ENCODE measurements at regions not wholly inside any gene's neighbourhood (a gene's known extent, or its start where the extent isn't known, plus 50 kb on each side); places are given as distances from the start of the nearest gene placed in this dataset.

DNA sequence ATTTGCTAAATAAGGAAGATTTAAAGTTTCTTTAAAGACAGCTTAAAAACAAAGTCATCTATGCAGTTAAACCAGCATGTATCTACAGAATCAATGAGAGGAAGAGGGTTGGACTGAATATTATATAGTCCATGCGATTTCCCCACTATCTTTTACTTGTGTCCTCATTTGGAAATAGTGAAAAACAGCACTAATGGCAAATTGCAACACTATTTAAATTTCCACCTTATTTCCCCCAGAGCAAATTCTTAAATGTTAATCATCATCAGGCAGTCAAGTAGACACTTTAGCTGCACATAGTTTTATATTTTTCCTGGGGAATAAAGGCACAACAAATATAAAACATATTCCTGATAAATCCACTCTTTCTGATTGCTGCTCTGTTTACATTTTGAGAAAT is 114.6 kb downstream of the LCA5 start:
- in situ Hi-C loops (cut with MboI; ENCODE audit: low sequenced_read_pairs, unreplicated experiment) = no loop called here
- TF ChIP-seq, protein P1, sequence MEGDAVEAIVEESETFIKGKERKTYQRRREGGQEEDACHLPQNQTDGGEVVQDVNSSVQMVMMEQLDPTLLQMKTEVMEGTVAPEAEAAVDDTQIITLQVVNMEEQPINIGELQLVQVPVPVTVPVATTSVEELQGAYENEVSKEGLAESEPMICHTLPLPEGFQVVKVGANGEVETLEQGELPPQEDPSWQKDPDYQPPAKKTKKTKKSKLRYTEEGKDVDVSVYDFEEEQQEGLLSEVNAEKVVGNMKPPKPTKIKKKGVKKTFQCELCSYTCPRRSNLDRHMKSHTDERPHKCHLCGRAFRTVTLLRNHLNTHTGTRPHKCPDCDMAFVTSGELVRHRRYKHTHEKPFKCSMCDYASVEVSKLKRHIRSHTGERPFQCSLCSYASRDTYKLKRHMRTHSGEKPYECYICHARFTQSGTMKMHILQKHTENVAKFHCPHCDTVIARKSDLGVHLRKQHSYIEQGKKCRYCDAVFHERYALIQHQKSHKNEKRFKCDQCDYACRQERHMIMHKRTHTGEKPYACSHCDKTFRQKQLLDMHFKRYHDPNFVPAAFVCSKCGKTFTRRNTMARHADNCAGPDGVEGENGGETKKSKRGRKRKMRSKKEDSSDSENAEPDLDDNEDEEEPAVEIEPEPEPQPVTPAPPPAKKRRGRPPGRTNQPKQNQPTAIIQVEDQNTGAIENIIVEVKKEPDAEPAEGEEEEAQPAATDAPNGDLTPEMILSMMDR (IDR thresholded peaks at IDR 0.05; ENCODE audit: borderline replicate concordance, control extremely low read depth, extremely low read depth, insufficient read depth, missing control alignments) = no peak
- no peak for DNase-seq (ENCODE audit: low spot score)

DNA sequence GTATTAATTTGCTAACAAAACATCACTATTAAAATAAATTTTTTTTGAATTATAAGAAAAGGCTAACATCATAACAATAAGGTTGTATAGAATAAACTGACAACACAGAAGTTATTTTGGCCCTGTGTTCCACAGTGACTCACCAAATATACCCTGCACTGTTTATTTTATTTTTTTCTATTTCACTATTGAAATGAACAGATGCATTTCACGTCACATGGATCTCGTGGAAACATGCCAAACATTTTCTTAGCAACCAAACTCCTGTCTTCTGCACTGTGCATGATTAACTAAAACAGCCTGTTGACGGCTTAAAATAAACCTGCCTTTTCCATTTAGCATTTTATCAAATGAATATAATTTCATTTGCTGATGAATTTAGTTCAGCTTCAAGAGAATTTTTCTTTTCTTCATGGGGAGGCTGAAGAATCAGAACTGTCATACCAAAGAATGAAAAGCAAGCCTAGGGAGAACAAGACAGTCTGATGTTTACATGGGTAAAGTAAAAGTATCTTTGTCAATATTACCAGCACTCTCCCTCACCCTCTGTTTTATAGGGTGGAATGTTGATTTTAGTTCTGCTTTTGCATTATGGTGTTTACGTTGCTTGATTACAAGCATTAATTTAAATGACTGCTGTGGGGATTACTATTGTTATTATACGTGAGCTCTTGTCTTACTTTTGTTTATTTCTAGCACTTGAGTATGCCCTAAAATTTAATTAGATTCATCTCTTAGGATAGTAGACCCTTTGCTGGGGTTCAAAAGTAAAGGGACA is 115.3 kb downstream of the LCA5 start:
- in situ Hi-C loops (cut with MboI; ENCODE audit: low sequenced_read_pairs, unreplicated experiment) = no loop called here
- TF ChIP-seq, protein P1 (IDR thresholded peaks at IDR 0.05; ENCODE audit: borderline replicate concordance, control extremely low read depth, extremely low read depth, insufficient read depth, missing control alignments) = no peak
- no peak for DNase-seq (ENCODE audit: low spot score)

DNA sequence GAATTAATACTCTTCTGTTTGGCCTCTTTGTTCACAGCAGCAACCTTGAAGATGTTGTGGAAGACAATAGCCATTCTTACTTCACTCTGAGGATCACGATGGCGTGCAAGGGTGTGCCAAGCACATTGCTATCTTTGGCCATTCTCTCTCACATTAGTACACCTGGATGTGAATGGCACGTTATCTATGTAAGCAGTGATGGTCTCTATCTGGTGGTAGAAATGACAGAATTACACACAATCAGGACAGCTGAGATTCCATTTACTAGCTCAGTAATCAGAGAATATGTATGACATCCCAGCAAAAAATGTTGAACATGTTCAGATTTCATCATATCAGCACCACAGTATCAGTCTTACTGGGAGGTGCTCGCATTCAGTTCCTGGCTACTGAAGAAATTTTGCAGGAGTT is 116.2 kb downstream of the LCA5 start:
- in situ Hi-C loops (cut with MboI; ENCODE audit: low sequenced_read_pairs, unreplicated experiment) = no loop called here
- no peak for DNase-seq (ENCODE audit: low spot score)
- TF ChIP-seq, protein P1 (IDR thresholded peaks at IDR 0.05; ENCODE audit: borderline replicate concordance, control extremely low read depth, extremely low read depth, insufficient read depth, missing control alignments) = no peak

DNA sequence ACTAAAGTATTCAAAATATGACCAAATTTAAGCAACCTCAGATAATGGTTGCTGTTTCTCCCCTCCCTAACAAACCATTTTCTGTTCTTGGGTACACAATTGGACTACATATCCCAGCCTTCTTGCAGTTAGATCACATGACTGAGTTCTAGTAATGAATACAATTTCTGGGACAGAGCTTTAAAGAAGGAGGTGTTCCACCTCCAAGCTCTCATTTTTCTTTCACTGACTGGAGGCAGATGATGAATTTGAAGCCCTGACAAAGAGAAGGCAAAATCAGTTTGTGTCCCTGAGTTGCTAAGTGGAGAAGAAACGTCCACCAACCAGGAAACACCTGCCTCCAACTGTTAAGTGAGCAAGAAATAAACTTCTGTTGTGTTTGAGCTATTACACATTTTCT is 117.2 kb downstream of the LCA5 start:
- DNase-seq (ENCODE audit: low spot score) = no peak
- in situ Hi-C loops (cut with MboI; ENCODE audit: low sequenced_read_pairs, unreplicated experiment) = no loop called here
- TF ChIP-seq, protein P1 (IDR thresholded peaks at IDR 0.05; ENCODE audit: borderline replicate concordance, control extremely low read depth, extremely low read depth, insufficient read depth, missing control alignments) = no peak

DNA sequence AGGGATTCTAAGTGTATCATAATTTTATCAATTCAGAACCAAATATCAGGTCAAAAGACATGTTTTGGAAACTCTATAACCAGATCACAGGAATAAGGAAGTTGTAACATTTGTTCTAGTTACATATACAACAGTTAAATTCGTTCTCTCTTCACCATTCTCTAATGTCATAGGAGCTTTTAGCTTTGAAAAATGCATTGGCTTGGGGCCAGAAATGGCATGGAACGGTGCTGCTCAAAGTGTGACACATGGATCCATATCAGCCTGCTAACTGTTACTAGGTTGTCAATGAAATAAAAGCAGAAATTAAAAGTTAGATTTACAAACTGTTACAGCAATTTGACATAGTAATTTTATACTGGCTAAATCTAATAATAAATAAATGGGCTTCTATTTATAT is 120.3 kb downstream of the LCA5 start:
- TF ChIP-seq, protein P1 (IDR thresholded peaks at IDR 0.05; ENCODE audit: borderline replicate concordance, control extremely low read depth, extremely low read depth, insufficient read depth, missing control alignments) = no peak
- DNase-seq (ENCODE audit: low spot score) = no peak
- in situ Hi-C loops (cut with MboI; ENCODE audit: low sequenced_read_pairs, unreplicated experiment) = no loop called here

DNA sequence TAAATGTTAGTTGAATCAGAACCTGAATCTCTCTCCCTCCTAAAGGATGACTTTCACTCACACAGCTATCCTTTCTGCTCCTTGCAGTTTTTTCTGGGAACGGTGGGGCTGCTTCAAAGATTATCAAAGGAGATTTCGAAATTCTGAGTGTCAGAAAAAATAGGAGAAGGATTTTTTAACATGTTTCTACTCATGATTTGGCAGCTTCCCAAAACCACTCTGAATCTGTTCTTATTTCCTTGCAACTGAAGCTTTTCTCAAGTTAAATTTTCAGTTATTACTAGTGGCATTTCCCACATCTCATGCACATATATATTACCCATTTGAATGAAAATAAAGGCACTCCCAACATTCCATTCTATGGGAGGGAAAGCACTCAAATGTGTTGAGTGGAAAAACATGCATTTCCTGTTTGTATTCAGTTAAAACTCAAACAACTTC is 123.6 kb downstream of the LCA5 start:
- TF ChIP-seq, protein P1 (IDR thresholded peaks at IDR 0.05; ENCODE audit: borderline replicate concordance, control extremely low read depth, extremely low read depth, insufficient read depth, missing control alignments) = no peak
- no peak for DNase-seq (ENCODE audit: low spot score)
- in situ Hi-C loops (cut with MboI; ENCODE audit: low sequenced_read_pairs, unreplicated experiment) = no loop called here

Measured in GM13976 (cell line).